ENCODE measurements at regions not wholly inside any gene's neighbourhood (a gene's known extent, or its start where the extent isn't known, plus 50 kb on each side); places are given as distances from the start of the nearest gene placed in this dataset.
A peak's percentile ranks its signal among the peaks of the same experiment; 100 is the strongest.
"Not testable (repeated sequence)": the region's sequence is repeated elsewhere in the genome, so short reads cannot be mapped to it uniquely, and the experiment has no call there.

DNA sequence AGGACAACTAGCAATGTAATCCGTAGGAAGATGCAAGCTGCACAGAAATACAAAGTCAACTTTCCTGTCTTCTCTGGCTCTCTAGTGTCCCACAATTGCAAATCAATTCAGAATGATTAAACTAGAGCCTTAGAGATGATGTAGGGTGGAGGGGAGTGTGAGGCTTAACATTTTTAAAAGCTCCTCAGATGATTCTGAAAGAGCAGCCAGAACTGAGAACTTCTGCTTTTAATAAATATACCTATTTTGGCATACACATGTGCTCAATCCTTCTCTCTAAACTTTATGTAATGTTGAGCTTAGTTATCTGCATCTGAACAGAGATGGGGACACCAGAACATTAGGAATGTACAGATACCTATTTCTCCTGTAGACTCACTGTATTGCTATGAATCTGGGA, 139.9 kb upstream of the APC start:
- ATAC-seq (no peak), DNase-seq (no peak)
- Histone ChIP-seq H3K4me3 (no peak overlapping the region), H3K27me3 (no peaks in the 10 kb centered on the region), H3K27ac (no peak overlapping the region), H3K9me3 (no peaks in the 10 kb centered on the region), H3K4me1 (peaks cover 0 to 8% (median 0%) of the 10 kb centered on the region in 9 donors), H3K36me3 (no peaks in the 10 kb centered on the region)
- intact Hi-C loops (cut with DNase I), result no loop called here
- WGBS, 2 donors, result 86 to 90% methylated on average over 1 of the region's 1 CpG
- TF ChIP-seq, protein P1, sequence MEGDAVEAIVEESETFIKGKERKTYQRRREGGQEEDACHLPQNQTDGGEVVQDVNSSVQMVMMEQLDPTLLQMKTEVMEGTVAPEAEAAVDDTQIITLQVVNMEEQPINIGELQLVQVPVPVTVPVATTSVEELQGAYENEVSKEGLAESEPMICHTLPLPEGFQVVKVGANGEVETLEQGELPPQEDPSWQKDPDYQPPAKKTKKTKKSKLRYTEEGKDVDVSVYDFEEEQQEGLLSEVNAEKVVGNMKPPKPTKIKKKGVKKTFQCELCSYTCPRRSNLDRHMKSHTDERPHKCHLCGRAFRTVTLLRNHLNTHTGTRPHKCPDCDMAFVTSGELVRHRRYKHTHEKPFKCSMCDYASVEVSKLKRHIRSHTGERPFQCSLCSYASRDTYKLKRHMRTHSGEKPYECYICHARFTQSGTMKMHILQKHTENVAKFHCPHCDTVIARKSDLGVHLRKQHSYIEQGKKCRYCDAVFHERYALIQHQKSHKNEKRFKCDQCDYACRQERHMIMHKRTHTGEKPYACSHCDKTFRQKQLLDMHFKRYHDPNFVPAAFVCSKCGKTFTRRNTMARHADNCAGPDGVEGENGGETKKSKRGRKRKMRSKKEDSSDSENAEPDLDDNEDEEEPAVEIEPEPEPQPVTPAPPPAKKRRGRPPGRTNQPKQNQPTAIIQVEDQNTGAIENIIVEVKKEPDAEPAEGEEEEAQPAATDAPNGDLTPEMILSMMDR (IDR thresholded peaks at IDR 0.05), result no peak

DNA sequence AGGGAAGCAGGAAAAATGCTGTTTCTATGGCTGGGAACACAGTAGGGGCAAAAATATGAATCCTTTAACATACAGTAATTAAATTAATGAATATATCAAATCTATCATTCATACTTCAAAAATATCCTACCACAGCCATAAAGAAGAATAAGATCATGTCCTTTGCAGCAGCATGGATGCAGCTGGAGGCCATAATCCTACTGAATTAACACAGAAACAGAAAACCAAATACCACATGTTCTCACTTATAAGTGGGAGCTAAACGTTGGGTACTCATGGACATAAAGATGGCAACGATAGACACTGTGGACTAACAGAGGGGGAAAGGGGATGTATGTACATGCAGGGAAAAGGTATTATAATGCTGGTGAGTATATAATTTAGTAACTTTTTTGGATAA, 137.2 kb upstream of the APC start:
- H3K36me3 ChIP-seq, H3K27ac ChIP-seq, H3K9me3 ChIP-seq, H3K4me1 ChIP-seq, H3K4me3 ChIP-seq, ATAC-seq, H3K27me3 ChIP-seq, DNase-seq: not testable (repeated sequence)
- intact Hi-C loops (cut with DNase I), result loop anchor here in 1 of 10 donors (5.0 kb wide), 1 partner anchor 38 kb away; no protein-coding TSS in a partner anchor
- 20 to 54% methylated on average over 2 of the region's 2 CpGs for WGBS, 2 donors

DNA sequence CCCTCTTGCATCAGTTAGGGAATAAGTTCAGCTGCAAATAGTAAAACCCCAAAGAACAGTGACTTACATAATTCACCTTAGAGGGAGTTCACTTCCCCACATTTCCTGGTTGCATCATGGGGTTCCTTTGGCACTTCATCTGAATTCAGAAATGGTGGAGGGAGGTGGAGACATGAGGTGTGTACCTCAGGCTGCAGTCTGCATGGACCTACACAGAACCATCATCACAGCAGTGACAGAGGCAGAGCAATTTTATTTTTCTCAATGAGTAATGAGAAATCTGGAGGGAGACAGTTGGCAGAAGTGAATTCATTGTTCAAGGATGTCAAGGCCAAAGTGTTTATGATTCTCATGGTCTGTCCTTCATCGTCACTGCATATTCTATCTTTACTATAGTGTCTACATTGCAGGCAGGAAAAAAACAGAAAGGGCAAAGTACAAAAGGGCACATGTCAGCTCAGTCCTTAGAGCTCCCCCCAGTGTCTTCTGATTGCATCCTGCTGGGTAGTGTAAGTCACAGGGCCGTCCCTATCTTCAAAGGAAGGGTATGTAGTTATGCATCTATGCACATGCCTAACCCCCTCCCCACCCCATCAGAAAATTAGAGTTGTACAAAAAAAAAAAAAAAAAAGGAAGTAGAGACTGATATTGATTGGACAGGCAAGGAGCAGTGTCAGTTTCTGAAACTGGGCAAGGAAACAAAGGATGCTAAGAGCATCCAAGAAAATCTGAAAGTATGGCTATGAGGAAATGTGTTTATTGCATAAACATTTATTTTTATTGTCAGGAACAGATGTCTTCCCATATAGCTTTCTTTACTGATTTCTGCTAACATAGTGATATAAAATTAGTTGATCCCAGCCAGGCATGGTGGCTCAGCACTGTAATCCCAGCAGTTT, 132.7 kb upstream of the APC start:
- DNase-seq (no peak), ATAC-seq (peak in 4 of 8 donors; percentile 42 to 55 (median 48))
- no peak overlapping the region for H3K4me3 ChIP-seq
- no peaks in the 10 kb centered on the region for H3K4me1 ChIP-seq
- H3K27ac ChIP-seq, result no peak overlapping the region
- no peaks in the 10 kb centered on the region for H3K36me3 ChIP-seq
- WGBS, 2 donors, result 34 to 45% methylated on average over 2 of the region's 2 CpGs
- intact Hi-C loops (cut with DNase I), result loop anchor here in 2 of 10 donors (5.0 kb wide), 2 partner anchors 43 to 53 kb away; no protein-coding TSS in a partner anchor
- TF ChIP-seq, protein P1 (IDR thresholded peaks at IDR 0.05), result peak in 7 of 9 donors; percentile 18 to 53 (median 37)
- H3K27me3 ChIP-seq, result no peaks in the 10 kb centered on the region
- no peaks in the 10 kb centered on the region for H3K9me3 ChIP-seq

DNA sequence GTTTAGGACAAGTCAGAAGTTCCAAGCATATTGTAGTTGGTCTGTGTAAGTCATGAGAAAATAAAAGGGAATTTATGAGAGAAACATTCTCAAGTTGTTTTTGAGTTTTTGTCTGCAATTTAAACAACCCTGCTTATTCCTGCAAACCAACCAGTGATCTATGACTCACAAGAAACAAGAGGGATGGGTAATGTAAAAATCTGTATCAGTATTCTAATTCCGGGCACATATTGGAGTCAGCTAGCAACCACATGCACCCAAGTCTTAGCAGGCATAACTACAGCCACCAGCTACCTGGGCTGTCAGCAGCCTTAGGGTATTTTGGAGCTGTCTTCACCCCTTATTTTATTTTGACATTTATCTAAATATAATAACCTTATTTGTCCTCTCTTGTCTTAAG, 128.7 kb upstream of the APC start:
- TF ChIP-seq, protein P1 (IDR thresholded peaks at IDR 0.05), result no peak
- H3K9me3 ChIP-seq, result no peaks in the 10 kb centered on the region
- intact Hi-C loops (cut with DNase I), result loop anchor here in 1 of 10 donors (5.0 kb wide), 1 partner anchor 57 kb away; no protein-coding TSS in a partner anchor

DNA sequence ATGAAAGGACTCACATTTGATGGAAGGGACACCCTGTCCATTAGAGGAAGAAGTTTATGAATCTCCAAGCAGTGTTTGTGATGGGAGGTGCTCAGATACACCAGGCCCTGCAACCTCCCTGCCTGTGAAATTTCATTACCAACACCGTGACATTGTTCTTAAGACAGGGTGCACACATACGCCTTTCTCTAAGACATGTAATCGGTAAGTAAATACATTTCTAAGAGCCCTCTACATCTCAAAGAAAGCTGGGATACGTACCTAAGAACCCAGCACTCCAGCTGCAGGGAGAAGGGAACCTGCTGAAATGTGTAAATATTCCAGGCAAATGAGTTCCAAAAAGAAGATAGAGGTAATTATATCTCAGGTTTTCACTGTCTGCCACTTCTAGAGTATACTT, 125.0 kb upstream of the APC start:
- H3K27ac ChIP-seq, result no peak overlapping the region
- 92 to 98% methylated on average over 4 of the region's 4 CpGs for WGBS, 2 donors
- intact Hi-C loops (cut with DNase I), result loop anchor here in 1 of 10 donors (5.0 kb wide), 1 partner anchor 230 kb away; no protein-coding TSS in a partner anchor
- no peak overlapping the region for H3K4me3 ChIP-seq
- TF ChIP-seq, protein P1 (IDR thresholded peaks at IDR 0.05), result no peak
- no peaks in the 10 kb centered on the region for H3K27me3 ChIP-seq
- DNase-seq, result no peak
- no peaks in the 10 kb centered on the region for H3K36me3 ChIP-seq
- H3K9me3 ChIP-seq, result no peaks in the 10 kb centered on the region
- ATAC-seq, result no peak
- H3K4me1 ChIP-seq, result no peaks in the 10 kb centered on the region

More for the DNA sequence above, 128.7 kb upstream of the APC start:
- ATAC-seq (no peak), DNase-seq (no peak)
- H3K36me3 ChIP-seq, result no peaks in the 10 kb centered on the region
- H3K4me1 ChIP-seq, result no peaks in the 10 kb centered on the region
- 95% methylated on average over 1 of the region's 1 CpG for WGBS, 2 donors
- no peak overlapping the region for H3K4me3 ChIP-seq
- H3K27ac ChIP-seq, result no peak overlapping the region
- H3K27me3 ChIP-seq, result no peaks in the 10 kb centered on the region
